ENCODE measurements at regions not wholly inside any gene's neighbourhood (a gene's known extent, or its start where the extent isn't known, plus 50 kb on each side); places are given as distances from the start of the nearest gene placed in this dataset.
A peak's percentile ranks its signal among the peaks of the same experiment; 100 is the strongest.

DNA sequence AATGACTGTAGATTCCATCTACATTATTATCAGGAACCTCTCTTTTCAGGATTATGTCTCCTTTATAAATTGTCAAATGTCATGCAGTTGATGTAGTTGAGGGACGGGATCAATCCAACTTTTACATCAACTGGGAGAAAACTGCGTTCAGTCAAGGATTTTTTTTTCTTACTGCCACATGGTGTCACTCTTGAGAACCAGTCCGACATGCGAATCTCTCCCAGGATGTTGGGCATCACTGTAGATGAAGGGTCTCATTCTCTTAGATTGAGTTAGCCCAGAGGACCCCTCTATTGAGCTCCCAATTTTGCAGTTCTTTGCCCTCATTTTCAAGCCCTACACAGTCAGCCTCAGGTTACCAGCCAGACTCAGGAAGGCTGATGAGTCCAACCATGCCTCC lies 120.3 kb upstream of the PTPRZ1 start:
- H3K36me3 ChIP-seq (ENCODE audit: control insufficient read depth, insufficient read depth, low read length): no peaks in the 10 kb centered on the region
- no peaks in the 10 kb centered on the region for H3K9me3 ChIP-seq (ENCODE audit: control insufficient read depth, insufficient read depth, low read length)
- no peak overlapping the region for H2AFZ ChIP-seq (replicated peaks; ENCODE audit: low read length, poor library complexity)
- H3K56ac ChIP-seq (ENCODE audit: extremely low read depth, insufficient read depth, low read length): no peak overlapping the region
- WGBS, 2 experiments (ENCODE audit: extremely low coverage in 2 of 2, insufficient read length in 1 of 2): no CpG with 5 or more reads among the region's 4 CpGs
- H2BK120ac ChIP-seq (ENCODE audit: low read depth, low read length): no peak overlapping the region
- no peak overlapping the region for H2BK5ac ChIP-seq (ENCODE audit: low read depth, low read length, poor library complexity, severe bottlenecking)
- H3K23ac ChIP-seq (ENCODE audit: low read depth, low read length): no peak overlapping the region
- H2BK15ac ChIP-seq (ENCODE audit: low read depth, low read length): no peak overlapping the region
- H2AK5ac ChIP-seq (ENCODE audit: low read depth, low read length): no peak overlapping the region
- no peak overlapping the region for H4K8ac ChIP-seq (ENCODE audit: low read depth in 2 of 2, low read length in 2 of 2)
- H4K91ac ChIP-seq (ENCODE audit: insufficient read depth, low read depth, low read length): no peak overlapping the region
- TF ChIP-seq RFX5 (IDR thresholded peaks at IDR 0.05; ENCODE audit: low read depth, low read length) (no peak), CEBPB (IDR thresholded peaks at IDR 0.05; ENCODE audit: low read depth, low read length) (no peak), FOS (IDR thresholded peaks at IDR 0.05; ENCODE audit: low read depth, low read length) (no peak), POLR2A (IDR thresholded peaks at IDR 0.05; ENCODE audit: low read depth, low read length) (no peak), RAD21 (IDR thresholded peaks at IDR 0.05; ENCODE audit: low read length) (peak; percentile 48), MAFK (IDR thresholded peaks at IDR 0.05; ENCODE audit: low read depth, low read length) (no peak), RCOR1 (IDR thresholded peaks at IDR 0.05; ENCODE audit: insufficient replicate concordance, low read length) (no peak), SMC3 (IDR thresholded peaks at IDR 0.05; ENCODE audit: low read depth, low read length) (peak; percentile 40), MAZ (IDR thresholded peaks at IDR 0.05; ENCODE audit: borderline replicate concordance, low read depth, low read length) (no peak)
- TF ChIP-seq, protein P1, sequence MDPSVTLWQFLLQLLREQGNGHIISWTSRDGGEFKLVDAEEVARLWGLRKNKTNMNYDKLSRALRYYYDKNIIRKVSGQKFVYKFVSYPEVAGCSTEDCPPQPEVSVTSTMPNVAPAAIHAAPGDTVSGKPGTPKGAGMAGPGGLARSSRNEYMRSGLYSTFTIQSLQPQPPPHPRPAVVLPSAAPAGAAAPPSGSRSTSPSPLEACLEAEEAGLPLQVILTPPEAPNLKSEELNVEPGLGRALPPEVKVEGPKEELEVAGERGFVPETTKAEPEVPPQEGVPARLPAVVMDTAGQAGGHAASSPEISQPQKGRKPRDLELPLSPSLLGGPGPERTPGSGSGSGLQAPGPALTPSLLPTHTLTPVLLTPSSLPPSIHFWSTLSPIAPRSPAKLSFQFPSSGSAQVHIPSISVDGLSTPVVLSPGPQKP (IDR thresholded peaks at IDR 0.05; ENCODE audit: borderline replicate concordance, low read depth, low read length): no peak
- TF ChIP-seq, protein P2, sequence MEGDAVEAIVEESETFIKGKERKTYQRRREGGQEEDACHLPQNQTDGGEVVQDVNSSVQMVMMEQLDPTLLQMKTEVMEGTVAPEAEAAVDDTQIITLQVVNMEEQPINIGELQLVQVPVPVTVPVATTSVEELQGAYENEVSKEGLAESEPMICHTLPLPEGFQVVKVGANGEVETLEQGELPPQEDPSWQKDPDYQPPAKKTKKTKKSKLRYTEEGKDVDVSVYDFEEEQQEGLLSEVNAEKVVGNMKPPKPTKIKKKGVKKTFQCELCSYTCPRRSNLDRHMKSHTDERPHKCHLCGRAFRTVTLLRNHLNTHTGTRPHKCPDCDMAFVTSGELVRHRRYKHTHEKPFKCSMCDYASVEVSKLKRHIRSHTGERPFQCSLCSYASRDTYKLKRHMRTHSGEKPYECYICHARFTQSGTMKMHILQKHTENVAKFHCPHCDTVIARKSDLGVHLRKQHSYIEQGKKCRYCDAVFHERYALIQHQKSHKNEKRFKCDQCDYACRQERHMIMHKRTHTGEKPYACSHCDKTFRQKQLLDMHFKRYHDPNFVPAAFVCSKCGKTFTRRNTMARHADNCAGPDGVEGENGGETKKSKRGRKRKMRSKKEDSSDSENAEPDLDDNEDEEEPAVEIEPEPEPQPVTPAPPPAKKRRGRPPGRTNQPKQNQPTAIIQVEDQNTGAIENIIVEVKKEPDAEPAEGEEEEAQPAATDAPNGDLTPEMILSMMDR (conservative IDR thresholded peaks at IDR 0.05; ENCODE audit: low read depth, low read length): peak; percentile 41
- TF ChIP-seq, protein P3, sequence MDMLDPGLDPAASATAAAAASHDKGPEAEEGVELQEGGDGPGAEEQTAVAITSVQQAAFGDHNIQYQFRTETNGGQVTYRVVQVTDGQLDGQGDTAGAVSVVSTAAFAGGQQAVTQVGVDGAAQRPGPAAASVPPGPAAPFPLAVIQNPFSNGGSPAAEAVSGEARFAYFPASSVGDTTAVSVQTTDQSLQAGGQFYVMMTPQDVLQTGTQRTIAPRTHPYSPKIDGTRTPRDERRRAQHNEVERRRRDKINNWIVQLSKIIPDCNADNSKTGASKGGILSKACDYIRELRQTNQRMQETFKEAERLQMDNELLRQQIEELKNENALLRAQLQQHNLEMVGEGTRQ (IDR thresholded peaks at IDR 0.05; ENCODE audit: low read depth, low read length): no peak
- ChIA-PET POLR2A (ENCODE audit: unreplicated experiment) (no interaction called here), CTCF (interaction anchor here (1.3 kb wide), 1 partner anchor 242 kb away, joined by 4 read pairs; no protein-coding TSS in a partner anchor)
- H3K79me1 ChIP-seq (ENCODE audit: low read depth in 1 of 2, low read length in 2 of 2): no peaks in the 10 kb centered on the region
- H3K18ac ChIP-seq (ENCODE audit: low read depth, low read length): no peak overlapping the region
- H2AK9ac ChIP-seq (replicated peaks; ENCODE audit: low read depth, low read length, poor library complexity): no peak overlapping the region
- DNase-seq: peak; percentile 13
- H4K5ac ChIP-seq (ENCODE audit: low read depth, low read length): no peak overlapping the region
- no peaks in the 10 kb centered on the region for H3K9me1 ChIP-seq (ENCODE audit: insufficient read depth, low read length)
- in situ Hi-C loops (cut with MboI; ENCODE audit: low sequenced_read_pairs): no loop called here
- H3K4ac ChIP-seq (ENCODE audit: low read depth, low read length): no peak overlapping the region
- no peaks in the 10 kb centered on the region for H3K27me3 ChIP-seq (ENCODE audit: control insufficient read depth, insufficient read depth, low read length)
- H3K9ac ChIP-seq (ENCODE audit: low read depth, low read length): no peak overlapping the region
- no peak overlapping the region for H3K14ac ChIP-seq (replicated peaks; ENCODE audit: low read depth, low read length)
- no peaks in the 10 kb centered on the region for H3K4me1 ChIP-seq (ENCODE audit: control insufficient read depth, insufficient read depth, low read length)
- no peak overlapping the region for H3K4me2 ChIP-seq (ENCODE audit: low read depth, low read length)
- no peaks in the 10 kb centered on the region for H4K20me1 ChIP-seq (ENCODE audit: insufficient read depth, low read length)
- dilution Hi-C loops (cut with HindIII; ENCODE audit: low sequenced_read_pairs, unreplicated experiment): no loop called here
- H3K4me3 ChIP-seq (ENCODE audit: insufficient read depth, low read depth, low read length): no peak overlapping the region
- no peak overlapping the region for H3K27ac ChIP-seq (ENCODE audit: insufficient read depth, low read length)
- BruUV-seq (replicated peaks): no TSS peak
- H2BK20ac ChIP-seq (ENCODE audit: low read depth, low read length): no peak overlapping the region
- no peak for ATAC-seq (ENCODE audit: low read depth)
- intact Hi-C loops (cut with micrococcal nuclease): loop anchor here (1.0 kb wide), 1 partner anchor 243 kb away; no protein-coding TSS in a partner anchor

All from IMR-90 (cell line).